ENCODE measurements at regions not wholly inside any gene's neighbourhood (a gene's known extent, or its start where the extent isn't known, plus 50 kb on each side); places are given as distances from the start of the nearest gene placed in this dataset.
A peak's percentile ranks its signal among the peaks of the same experiment; 100 is the strongest.
"Not testable (repeated sequence)": the region's sequence is repeated elsewhere in the genome, so short reads cannot be mapped to it uniquely, and the experiment has no call there.

DNA sequence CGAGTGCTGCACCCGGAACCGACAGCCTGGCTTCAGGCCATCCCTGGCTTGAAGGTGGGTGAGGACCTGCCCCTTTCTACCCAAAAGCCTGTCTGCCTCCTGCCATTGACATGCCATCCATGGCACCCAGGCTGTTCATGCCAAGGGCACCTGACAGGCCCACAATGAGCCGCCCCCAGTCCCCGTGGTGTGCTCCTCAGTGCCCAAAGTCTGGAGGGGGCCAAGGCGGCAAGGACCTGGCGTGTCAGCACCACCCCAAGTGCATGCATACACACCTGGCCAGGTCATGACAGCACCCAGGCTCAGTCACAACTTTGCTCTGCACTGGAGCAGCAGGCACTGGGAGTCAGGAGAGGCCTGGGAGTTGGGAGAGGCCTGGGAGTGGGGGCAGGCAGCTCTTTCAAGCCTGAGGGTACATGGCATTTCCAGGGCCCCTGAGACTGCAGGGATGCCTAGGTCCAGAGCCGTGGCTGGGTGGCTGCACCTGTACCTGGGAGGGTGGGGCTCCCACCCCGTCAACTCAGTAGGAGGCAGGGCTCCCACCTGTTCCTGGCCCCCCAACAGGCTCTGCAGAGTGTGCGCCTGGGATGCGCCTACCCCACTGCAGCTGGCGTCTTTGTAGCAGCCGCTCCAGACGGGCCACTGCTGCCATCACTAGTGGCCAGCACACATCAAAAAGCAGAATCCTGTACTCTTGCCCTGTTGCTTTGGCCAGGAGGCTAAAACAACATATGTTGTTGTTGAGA lies 71.7 kb downstream of the ZNF467 start:
- H3K9me3 ChIP-seq: no peaks in the 10 kb centered on the region
- H3K4me1 ChIP-seq: no peaks in the 10 kb centered on the region
- no peak overlapping the region for H3K27ac ChIP-seq
- WGBS, 2 donors: 97 to 98% methylated on average over 6 to 14 of the region's 14 CpGs
- no peaks in the 10 kb centered on the region for H3K36me3 ChIP-seq (ENCODE audit: low read depth, missing control alignments)
- H3K27me3 ChIP-seq: no peaks in the 10 kb centered on the region
- no peak for DNase-seq
- no peak overlapping the region for H3K4me3 ChIP-seq
- intact Hi-C loops (cut with DNase I; ENCODE audit: low total_unique reads): no loop called here
- no peak for TF ChIP-seq POLR2A (IDR thresholded peaks at IDR 0.05)
- TF ChIP-seq, protein P1, sequence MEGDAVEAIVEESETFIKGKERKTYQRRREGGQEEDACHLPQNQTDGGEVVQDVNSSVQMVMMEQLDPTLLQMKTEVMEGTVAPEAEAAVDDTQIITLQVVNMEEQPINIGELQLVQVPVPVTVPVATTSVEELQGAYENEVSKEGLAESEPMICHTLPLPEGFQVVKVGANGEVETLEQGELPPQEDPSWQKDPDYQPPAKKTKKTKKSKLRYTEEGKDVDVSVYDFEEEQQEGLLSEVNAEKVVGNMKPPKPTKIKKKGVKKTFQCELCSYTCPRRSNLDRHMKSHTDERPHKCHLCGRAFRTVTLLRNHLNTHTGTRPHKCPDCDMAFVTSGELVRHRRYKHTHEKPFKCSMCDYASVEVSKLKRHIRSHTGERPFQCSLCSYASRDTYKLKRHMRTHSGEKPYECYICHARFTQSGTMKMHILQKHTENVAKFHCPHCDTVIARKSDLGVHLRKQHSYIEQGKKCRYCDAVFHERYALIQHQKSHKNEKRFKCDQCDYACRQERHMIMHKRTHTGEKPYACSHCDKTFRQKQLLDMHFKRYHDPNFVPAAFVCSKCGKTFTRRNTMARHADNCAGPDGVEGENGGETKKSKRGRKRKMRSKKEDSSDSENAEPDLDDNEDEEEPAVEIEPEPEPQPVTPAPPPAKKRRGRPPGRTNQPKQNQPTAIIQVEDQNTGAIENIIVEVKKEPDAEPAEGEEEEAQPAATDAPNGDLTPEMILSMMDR (IDR thresholded peaks at IDR 0.05): no peak

DNA sequence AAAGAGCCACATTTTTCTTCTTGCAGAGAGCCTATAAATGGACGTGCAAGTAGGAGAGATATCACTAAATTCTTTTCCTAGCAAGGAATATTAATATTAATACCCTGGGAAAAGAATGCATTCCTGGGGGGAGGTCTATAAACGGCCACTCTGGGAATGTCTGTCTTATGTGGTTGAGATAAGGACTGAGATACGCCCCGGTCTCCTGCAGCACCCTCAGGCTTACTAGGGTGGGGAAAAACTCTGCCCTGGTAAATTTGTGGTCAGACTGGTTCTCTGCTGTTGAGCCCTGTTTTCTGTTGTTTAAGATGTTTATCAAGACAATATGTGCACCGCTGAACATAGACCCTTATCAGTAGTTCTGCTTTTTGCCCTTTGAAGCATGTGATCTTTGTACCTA lies 75.6 kb downstream of the ZNF467 start:
- H3K4me3 ChIP-seq; H3K36me3 ChIP-seq (ENCODE audit: low read depth, missing control alignments); H3K4me1 ChIP-seq; DNase-seq; H3K27ac ChIP-seq; H3K27me3 ChIP-seq; intact Hi-C loops (cut with DNase I; ENCODE audit: low total_unique reads); H3K9me3 ChIP-seq: not testable (repeated sequence)
- WGBS, 2 donors: 81 to 84% methylated on average over 5 of the region's 5 CpGs

DNA sequence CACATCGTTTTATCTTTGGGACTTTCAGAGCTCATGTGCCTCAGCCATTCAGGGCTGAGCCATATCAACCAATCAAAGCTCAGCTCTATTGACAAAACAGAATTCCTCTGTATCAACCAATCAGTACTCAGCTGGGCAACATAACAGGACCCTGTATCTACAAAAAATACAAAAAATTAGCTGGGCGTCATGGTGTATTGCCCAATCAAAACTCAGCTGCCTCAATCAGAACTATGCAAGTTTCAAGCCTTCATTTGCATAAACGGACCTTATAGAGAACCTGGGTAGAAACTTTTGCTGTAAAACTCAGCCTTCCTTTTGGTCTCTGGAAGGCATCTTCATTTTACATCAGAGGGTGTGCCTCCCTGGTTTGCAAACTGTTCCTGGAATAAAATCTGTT lies 77.1 kb downstream of the ZNF467 start:
- H3K4me3 ChIP-seq: no peak overlapping the region
- intact Hi-C loops (cut with DNase I; ENCODE audit: low total_unique reads): no loop called here
- TF ChIP-seq POLR2A (IDR thresholded peaks at IDR 0.05): no peak
- TF ChIP-seq, protein P1 (IDR thresholded peaks at IDR 0.05): no peak
- H3K9me3 ChIP-seq: no peaks in the 10 kb centered on the region
- 67 to 69% methylated on average over 3 of the region's 3 CpGs for WGBS, 2 donors
- DNase-seq: no peak
- no peaks in the 10 kb centered on the region for H3K4me1 ChIP-seq
- H3K27ac ChIP-seq: no peak overlapping the region
- H3K27me3 ChIP-seq: no peaks in the 10 kb centered on the region
- no peaks in the 10 kb centered on the region for H3K36me3 ChIP-seq (ENCODE audit: low read depth, missing control alignments)

DNA sequence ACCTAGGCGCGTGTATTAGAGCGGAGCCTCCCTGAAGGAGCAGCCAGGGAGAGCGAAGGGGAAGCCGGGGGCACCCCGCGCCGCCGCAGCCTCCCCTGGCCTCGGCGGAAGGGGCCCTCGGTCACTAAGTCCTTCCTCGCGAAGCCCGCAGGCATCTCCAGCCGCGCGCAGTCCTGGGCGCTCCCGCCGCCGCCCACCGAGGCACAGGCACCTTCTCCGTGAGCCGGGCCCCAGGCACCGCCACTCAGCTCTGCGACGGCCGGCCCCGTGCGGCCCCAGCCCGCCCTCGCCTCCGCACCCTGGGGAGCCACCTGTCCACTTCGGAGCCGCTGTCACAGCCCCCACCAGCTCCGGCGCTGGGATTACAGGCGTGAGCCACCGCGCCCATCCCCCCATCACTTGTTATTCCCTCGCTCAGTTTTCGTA lies 80.8 kb downstream of the ZNF467 start:
- intact Hi-C loops (cut with DNase I; ENCODE audit: low total_unique reads): no loop called here
- TF ChIP-seq, protein P1 (IDR thresholded peaks at IDR 0.05): no peak
- no peak for TF ChIP-seq POLR2A (IDR thresholded peaks at IDR 0.05)
- no peak overlapping the region for H3K27ac ChIP-seq
- H3K27me3 ChIP-seq: no peaks in the 10 kb centered on the region
- WGBS, 2 donors: 6 to 8% methylated on average over 14 to 37 of the region's 43 CpGs
- no peaks in the 10 kb centered on the region for H3K4me1 ChIP-seq
- DNase-seq: peak; percentile 17
- H3K4me3 ChIP-seq: peak overlapping the region; percentile 1 to 52
- H3K36me3 ChIP-seq (ENCODE audit: low read depth, missing control alignments): no peaks in the 10 kb centered on the region
- H3K9me3 ChIP-seq: no peaks in the 10 kb centered on the region

DNA sequence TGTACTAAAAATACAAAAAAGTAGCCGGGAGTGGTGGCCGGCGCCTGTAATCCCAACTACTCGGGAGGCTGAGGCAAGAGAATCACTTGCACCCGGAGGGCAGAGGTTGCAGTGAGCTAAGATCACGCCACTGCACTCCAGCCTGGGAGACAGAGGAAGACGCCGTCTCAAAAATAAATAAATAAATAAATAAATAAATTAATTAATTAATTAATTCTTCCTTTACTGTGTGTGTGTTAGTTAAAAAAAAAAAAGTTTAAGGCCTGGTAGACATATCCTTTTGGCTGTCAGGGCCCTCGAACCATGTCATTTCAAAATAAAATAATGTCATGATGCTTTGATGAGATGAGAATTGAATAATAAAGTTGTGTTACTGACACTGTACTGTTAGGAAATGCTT lies 81.3 kb downstream of the ZNF467 start:
- H3K4me1 ChIP-seq: no peaks in the 10 kb centered on the region
- no peak for DNase-seq
- no peaks in the 10 kb centered on the region for H3K36me3 ChIP-seq (ENCODE audit: low read depth, missing control alignments)
- no peaks in the 10 kb centered on the region for H3K9me3 ChIP-seq
- no peak for TF ChIP-seq POLR2A (IDR thresholded peaks at IDR 0.05)
- TF ChIP-seq, protein P1 (IDR thresholded peaks at IDR 0.05): no peak
- intact Hi-C loops (cut with DNase I; ENCODE audit: low total_unique reads): no loop called here
- no peaks in the 10 kb centered on the region for H3K27me3 ChIP-seq
- no peak overlapping the region for H3K27ac ChIP-seq
- 73 to 84% methylated on average over 9 of the region's 9 CpGs for WGBS, 2 donors
- peak overlapping the region; percentile 1 to 52 for H3K4me3 ChIP-seq

All from testis (tissue), 2 donors.